Transverse colon (tissue), 4 donors: ENCODE measurements at regions not wholly inside any gene's neighbourhood (a gene's known extent, or its start where the extent isn't known, plus 50 kb on each side); places are given as distances from the start of the nearest gene placed in this dataset.

Source experiments
- DNase-seq: peaks from one replicate; pipeline ENCODE4 v3.0.0-alpha.2; 2019
- H3K27ac ChIP-seq, 4 donors: fragments of 200-600 bp; sonication (generic); 2 replicates each; pipeline ENCODE4 v1.5.1; 2016 to 2018; ENCODE audit warnings: inconsistent platforms in 4 of 4
- H3K27me3 ChIP-seq: fragments of 200-600 bp; sonication (generic); 2 replicates; pipeline ENCODE4 v1.5.1; 2017; ENCODE audit warnings: inconsistent platforms
- H3K36me3 ChIP-seq, 4 donors: fragments of 200-600 bp; sonication (generic); 2 replicates each; pipeline ENCODE4 v1.5.1; 2017 to 2019; ENCODE audit warnings: inconsistent platforms in 4 of 4
- H3K4me1 ChIP-seq, 4 donors: fragments of 200-600 bp; sonication (generic); 2 replicates each; pipeline ENCODE4 v1.5.1; 2017 to 2020; ENCODE audit warnings: inconsistent platforms in 4 of 4
- H3K4me3 ChIP-seq, 4 donors: fragments of 200-600 bp; sonication (generic); 1 replicate in 1 of 4; 2 replicates in 3 of 4; pipeline versions ENCODE4 v1.5.1 to v1.6.1; 2017 to 2019; ENCODE audit warnings: inconsistent platforms in 4 of 4
- H3K9me3 ChIP-seq, 2 donors: fragments of 200-600 bp; sonication (generic); 2 replicates each; pipeline ENCODE4 v1.5.1; 2017 to 2019; ENCODE audit warnings: inconsistent platforms in 2 of 2
- EP300 ChIP-seq: sonication (generic); formaldehyde crosslinking; IDR thresholded peaks from one replicate; pipeline ENCODE4 v1.6.1; 2017; ENCODE audit warnings: antibody characterized with exemption, low read depth
- POLR2A ChIP-seq: fragments of 450-650 bp; IDR thresholded peaks from one replicate; pipeline ENCODE4 v1.6.1; 2016; ENCODE audit warnings: antibody characterized with exemption, mild to moderate bottlenecking, moderate library complexity
- POLR2AphosphoS5 ChIP-seq, 3 donors: sonication (generic); formaldehyde crosslinking; IDR thresholded peaks; one replicate each; pipeline ENCODE4 v1.6.1; 2016; ENCODE audit warnings: antibody characterized with exemption in 3 of 3
- whole genome bisulfite sequencing, 2 donors: methylation state at CpG; one replicate each; pipeline ENCODE4 v1.1.5; 2018; ENCODE audit warnings: low coverage in 1 of 2; 5-methylcytosine and 5-hydroxymethylcytosine counted together
- in situ Hi-C, 4 donors: fragments of 200-750 bp; cut with MboI; loops; one replicate each; pipeline versions ENCODE4 v1.15.0 to v1.15.1; 2017; ENCODE audit warnings: low sequenced_read_pairs in 3 of 4, low pct_ligation_motif_present in 1 of 4, low pct_unique_long_range_greater_than_20kb in 1 of 4
- intact Hi-C: fragments of 100-400 bp; cut with DNase I; formaldehyde crosslinking; loops from one replicate; pipeline ENCODE4 v1.15.1; 2023; ENCODE audit warnings: low total_unique reads
- TF ChIP-seq, protein P1 (sequence below), 5 experiments: fragments of 200-600 bp in 3 of 5; fragments of 450-650 bp in 2 of 5; sonication (generic) in 3 of 5; IDR thresholded peaks; 1 replicate in 2 of 5; 2 replicates in 3 of 5; pipeline ENCODE4 v1.5.1; 2016 to 2017; ENCODE audit warnings: antibody characterized with exemption in 5 of 5, inconsistent platforms in 3 of 5, mild to moderate bottlenecking in 2 of 5, moderate library complexity in 1 of 5

DNA sequence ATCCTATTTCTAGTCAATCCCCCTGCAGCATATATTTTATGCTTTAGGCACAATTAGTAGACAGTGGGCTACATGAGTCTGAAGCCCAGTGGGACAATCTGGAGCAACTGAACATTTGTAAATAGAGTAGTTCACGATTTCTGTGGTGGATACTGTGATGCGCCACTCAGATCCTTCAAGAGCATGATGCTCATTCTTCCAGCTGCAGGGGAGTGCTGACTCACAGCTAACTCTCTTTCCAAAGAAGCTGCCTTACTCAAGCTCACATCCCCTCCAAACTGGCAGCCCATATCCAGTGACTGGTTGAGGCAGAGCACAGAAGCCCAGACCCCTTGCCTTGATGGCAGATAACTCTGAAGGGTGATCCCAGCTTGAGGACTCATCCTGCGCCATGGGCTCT lies 224.2 kb upstream of the EEA1 start:
- in situ Hi-C loops (no loop called here), intact Hi-C loops (no loop called here)
- TF ChIP-seq, protein P1, sequence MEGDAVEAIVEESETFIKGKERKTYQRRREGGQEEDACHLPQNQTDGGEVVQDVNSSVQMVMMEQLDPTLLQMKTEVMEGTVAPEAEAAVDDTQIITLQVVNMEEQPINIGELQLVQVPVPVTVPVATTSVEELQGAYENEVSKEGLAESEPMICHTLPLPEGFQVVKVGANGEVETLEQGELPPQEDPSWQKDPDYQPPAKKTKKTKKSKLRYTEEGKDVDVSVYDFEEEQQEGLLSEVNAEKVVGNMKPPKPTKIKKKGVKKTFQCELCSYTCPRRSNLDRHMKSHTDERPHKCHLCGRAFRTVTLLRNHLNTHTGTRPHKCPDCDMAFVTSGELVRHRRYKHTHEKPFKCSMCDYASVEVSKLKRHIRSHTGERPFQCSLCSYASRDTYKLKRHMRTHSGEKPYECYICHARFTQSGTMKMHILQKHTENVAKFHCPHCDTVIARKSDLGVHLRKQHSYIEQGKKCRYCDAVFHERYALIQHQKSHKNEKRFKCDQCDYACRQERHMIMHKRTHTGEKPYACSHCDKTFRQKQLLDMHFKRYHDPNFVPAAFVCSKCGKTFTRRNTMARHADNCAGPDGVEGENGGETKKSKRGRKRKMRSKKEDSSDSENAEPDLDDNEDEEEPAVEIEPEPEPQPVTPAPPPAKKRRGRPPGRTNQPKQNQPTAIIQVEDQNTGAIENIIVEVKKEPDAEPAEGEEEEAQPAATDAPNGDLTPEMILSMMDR (IDR thresholded peaks at IDR 0.05): no peak
- TF ChIP-seq EP300: no peak
- no peak for TF ChIP-seq POLR2A
- no peak for TF ChIP-seq POLR2AphosphoS5 (IDR thresholded peaks at IDR 0.05)
- no peak overlapping the region for H3K4me3 ChIP-seq
- peaks cover 12 to 54% (median 28%) of the 10 kb centered on the region in 4 donors for H3K4me1 ChIP-seq
- H3K9me3 ChIP-seq: peaks cover 0 to 3% of the 10 kb centered on the region in 2 donors
- H3K27ac ChIP-seq: no peak overlapping the region
- 94% methylated on average over 2 to 3 of the region's 3 CpGs for WGBS, 2 donors
- no peaks in the 10 kb centered on the region for H3K36me3 ChIP-seq
- no peak for DNase-seq
- H3K27me3 ChIP-seq: no peaks in the 10 kb centered on the region

DNA sequence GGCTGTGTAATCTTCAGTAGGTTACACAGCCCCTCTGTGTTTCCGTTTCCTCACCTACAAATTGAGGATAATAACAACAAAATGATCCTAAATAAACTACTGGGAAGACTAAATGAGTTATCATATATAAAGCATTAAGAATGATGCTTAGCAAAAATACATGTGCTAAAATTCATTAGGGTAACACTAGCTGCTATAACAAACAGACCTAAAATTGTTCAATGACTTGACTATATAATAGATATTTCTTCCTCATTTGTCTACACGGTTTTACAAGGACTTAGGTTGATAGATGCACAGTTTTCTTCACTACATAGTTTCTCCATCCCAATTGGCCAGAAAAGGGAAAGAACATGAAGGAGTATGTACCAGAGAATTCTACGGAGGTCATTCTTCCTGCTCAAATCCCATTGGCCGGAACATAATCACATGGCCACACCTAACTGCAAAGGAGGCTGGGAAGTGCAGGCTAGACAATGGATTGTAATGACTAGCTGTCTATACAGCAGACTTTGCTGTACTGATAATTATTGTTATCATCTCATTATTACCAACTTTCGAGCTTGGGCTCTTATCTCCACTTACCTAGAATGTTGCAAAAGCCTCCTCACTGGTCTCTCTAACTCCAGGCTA lies 223.5 kb upstream of the NUDT4 start:
- no peak for DNase-seq
- intact Hi-C loops (no loop called here), in situ Hi-C loops (no loop called here)
- Histone ChIP-seq H3K9me3 (peaks cover 0 to 3% of the 10 kb centered on the region in 2 donors), H3K4me1 (peaks cover 12 to 54% (median 28%) of the 10 kb centered on the region in 4 donors), H3K36me3 (no peaks in the 10 kb centered on the region), H3K27ac (peak overlapping the region in 3 of 4 donors; percentile 19 to 54 (median 48)), H3K4me3 (no peak overlapping the region), H3K27me3 (no peaks in the 10 kb centered on the region)
- TF ChIP-seq, protein P1 (IDR thresholded peaks at IDR 0.05): no peak
- TF ChIP-seq EP300 (no peak), POLR2A (no peak), POLR2AphosphoS5 (IDR thresholded peaks at IDR 0.05) (no peak)
- 89 to 92% methylated on average over 5 of the region's 5 CpGs for WGBS, 2 donors

DNA sequence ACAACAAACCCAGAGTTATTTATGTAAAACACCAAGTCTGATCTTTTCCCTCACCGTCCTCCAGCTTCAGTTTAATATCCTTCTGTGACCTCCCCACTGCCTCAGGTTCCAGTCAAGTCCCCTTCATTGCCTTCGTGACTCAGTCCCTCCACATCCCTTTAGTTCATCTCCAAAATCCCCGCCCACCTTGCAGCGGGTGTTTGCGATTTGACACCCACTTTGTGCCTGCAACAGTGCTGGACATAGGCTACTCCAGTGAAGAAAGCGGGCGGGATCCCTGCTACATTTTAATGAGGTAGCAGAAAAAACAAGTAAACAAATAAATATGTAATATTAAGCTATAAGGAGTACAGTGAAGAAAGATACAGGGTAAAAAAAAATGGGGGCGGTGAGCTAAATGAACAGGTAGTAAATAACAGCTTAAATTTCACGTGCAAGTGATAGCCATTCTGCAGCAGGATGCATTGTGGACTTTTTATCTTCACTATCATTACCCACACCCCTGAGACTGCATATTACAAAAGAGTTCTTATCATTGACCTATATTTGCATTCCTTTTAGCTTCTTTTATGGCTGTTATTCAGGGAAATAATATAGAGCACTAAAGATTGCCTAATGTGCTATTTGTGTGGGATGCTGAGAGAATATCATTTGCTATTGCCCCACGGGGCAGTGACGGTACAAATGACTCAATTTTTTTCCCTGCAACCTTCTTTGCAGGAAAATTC lies 222.8 kb upstream of the NUDT4 start:
- no peaks in the 10 kb centered on the region for H3K36me3 ChIP-seq
- H3K27ac ChIP-seq: peak overlapping the region; percentile 19 to 59 (median 51)
- intact Hi-C loops: no loop called here
- H3K4me3 ChIP-seq: no peak overlapping the region
- no peak for TF ChIP-seq POLR2A
- TF ChIP-seq POLR2AphosphoS5 (IDR thresholded peaks at IDR 0.05): peak in 1 of 3 donors; percentile 70
- peaks cover 12 to 48% (median 26%) of the 10 kb centered on the region in 4 donors for H3K4me1 ChIP-seq
- no peaks in the 10 kb centered on the region for H3K27me3 ChIP-seq
- peaks cover 0 to 3% of the 10 kb centered on the region in 2 donors for H3K9me3 ChIP-seq
- 48 to 59% methylated on average over 8 to 11 of the region's 11 CpGs for WGBS, 2 donors
- in situ Hi-C loops: no loop called here
- no peak for DNase-seq

DNA sequence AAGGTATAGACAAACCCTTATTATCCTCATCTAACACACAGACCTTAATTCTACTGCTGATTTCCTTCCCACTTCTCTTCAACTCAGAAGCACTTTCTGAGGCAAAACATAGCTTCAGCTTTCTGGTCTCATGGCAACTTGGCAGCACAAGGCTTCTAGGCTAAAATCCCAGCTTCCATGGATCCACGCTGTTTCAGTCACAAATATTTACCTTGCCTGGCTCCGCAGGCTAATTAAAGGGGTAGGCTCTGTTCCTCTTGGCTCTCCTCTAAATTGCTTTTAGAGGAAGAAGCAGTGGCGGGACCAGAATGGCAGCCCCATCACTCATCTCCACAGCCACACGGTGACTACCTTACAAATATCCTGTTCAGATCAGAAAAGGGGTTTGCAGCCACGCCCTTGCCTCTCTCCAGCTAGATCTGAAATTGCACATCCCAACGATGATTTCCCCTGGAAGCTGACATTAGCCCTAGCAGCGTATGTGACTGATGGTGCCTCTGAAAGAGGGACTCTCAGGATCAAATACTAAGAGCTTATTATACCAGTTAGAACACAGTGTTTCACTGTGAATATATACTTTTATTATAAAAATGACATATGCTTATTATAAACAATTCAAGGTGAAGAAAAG lies 221.5 kb upstream of the NUDT4 start:
- DNase-seq: no peak
- TF ChIP-seq POLR2A (no peak), POLR2AphosphoS5 (IDR thresholded peaks at IDR 0.05) (no peak), EP300 (no peak)
- TF ChIP-seq, protein P1 (IDR thresholded peaks at IDR 0.05): no peak
- Histone ChIP-seq H3K27ac (peak overlapping the region; percentile 48 to 59 (median 52)), H3K4me3 (no peak overlapping the region), H3K4me1 (peaks cover 12 to 36% (median 19%) of the 10 kb centered on the region in 4 donors), H3K27me3 (no peaks in the 10 kb centered on the region), H3K9me3 (peaks cover 0 to 3% of the 10 kb centered on the region in 2 donors), H3K36me3 (no peaks in the 10 kb centered on the region)
- intact Hi-C loops: no loop called here
- WGBS, 2 donors: 27 to 37% methylated on average over 4 to 7 of the region's 7 CpGs
- in situ Hi-C loops: no loop called here
